CD8-positive, alpha-beta memory T cell (primary cell): ENCODE measurements at regions not wholly inside any gene's neighbourhood (a gene's known extent, or its start where the extent isn't known, plus 50 kb on each side); places are given as distances from the start of the nearest gene placed in this dataset.

Experiments
- CTCF ChIA-PET: fragments of 350-600 bp; sonication (Branson Sonifier 250); formaldehyde crosslinking; loops from one replicate; lab custom pipeline; 2021; ENCODE audit warnings: antibody characterized with exemption; lab: Charles Lee
- POLR2A ChIA-PET: fragments of 350-600 bp; sonication (Branson Sonifier 250); formaldehyde crosslinking; loops from one replicate; lab custom pipeline; 2021; ENCODE audit warnings: antibody characterized with exemption; lab: Charles Lee
- DNase-seq, 5 donors: peaks; one replicate each; pipeline versions ENCODE4 v3.0.0 to v3.0.0-alpha.2; 2020 to 2022; ENCODE audit warnings: mixed read lengths in 1 of 5
- H3K27ac ChIP-seq: one replicate; pipeline ENCODE4 v1.7.0; 2013; ENCODE audit warnings: low read depth, mild to moderate bottlenecking, low read length, moderate library complexity
- H3K27me3 ChIP-seq: 2 replicates; pipeline ENCODE4 v1.7.0; 2013; ENCODE audit warnings: low read length, mild to moderate bottlenecking; ENCODE audit not compliant: insufficient read depth, poor library complexity, severe bottlenecking
- H3K36me3 ChIP-seq: 2 replicates; pipeline ENCODE4 v1.7.0; 2013; ENCODE audit warnings: mild to moderate bottlenecking, low read length, moderate library complexity; ENCODE audit not compliant: insufficient read depth
- H3K4me1 ChIP-seq: 2 replicates; pipeline ENCODE4 v1.7.0; 2013; ENCODE audit warnings: mild to moderate bottlenecking, low read length, moderate library complexity; ENCODE audit not compliant: insufficient read depth
- H3K4me3 ChIP-seq: 2 replicates; pipeline ENCODE4 v1.7.0; 2013; ENCODE audit warnings: mild to moderate bottlenecking, low read length
- H3K9me3 ChIP-seq: 2 replicates; pipeline ENCODE4 v1.7.0; 2013; ENCODE audit warnings: mild to moderate bottlenecking, low read length
- H3K27ac Mint-ChIP-seq, 8 donors: one replicate each; pipeline ENCODE4 v1.8.0; 2020 to 2021; ENCODE audit warnings: mixed read lengths in 8 of 8, mild to moderate bottlenecking in 6 of 8, inconsistent platforms in 3 of 8, moderate library complexity in 3 of 8
- H3K27me3 Mint-ChIP-seq, 2 donors: one replicate each; pipeline ENCODE4 v1.8.0; 2020 to 2021; ENCODE audit warnings: mixed read lengths in 2 of 2, mild to moderate bottlenecking in 1 of 2, moderate library complexity in 1 of 2
- H3K36me3 Mint-ChIP-seq, 3 donors: one replicate each; pipeline ENCODE4 v1.8.0; 2020 to 2021; ENCODE audit warnings: mixed read lengths in 3 of 3, inconsistent platforms in 1 of 3, mild to moderate bottlenecking in 1 of 3
- H3K4me1 Mint-ChIP-seq, 3 donors: one replicate each; pipeline ENCODE4 v1.8.0; 2020 to 2021; ENCODE audit warnings: mixed read lengths in 3 of 3, inconsistent platforms in 1 of 3, mild to moderate bottlenecking in 1 of 3
- H3K4me3 Mint-ChIP-seq, 7 donors: one replicate each; pipeline ENCODE4 v1.8.0; 2020 to 2021; ENCODE audit warnings: mixed read lengths in 7 of 7, mild to moderate bottlenecking in 6 of 7, moderate library complexity in 4 of 7, inconsistent platforms in 2 of 7
- H3K9me3 Mint-ChIP-seq, 5 donors: one replicate each; pipeline ENCODE4 v1.8.0; 2020 to 2022; ENCODE audit warnings: mixed read lengths in 5 of 5, mild to moderate bottlenecking in 3 of 5, moderate library complexity in 2 of 5, inconsistent platforms in 1 of 5

GRCh38 chrX:26631385-26631784 lies 415.4 kb downstream of the MAGEB5 start:
- no peaks in the 10 kb centered on the region for H3K4me1 Mint-ChIP-seq
- Histone ChIP-seq H3K27me3 (no peaks in the 10 kb centered on the region), H3K36me3 (no peaks in the 10 kb centered on the region), H3K9me3 (no peaks in the 10 kb centered on the region), H3K4me1 (no peaks in the 10 kb centered on the region), H3K4me3 (no peak overlapping the region), H3K27ac (no peak overlapping the region)
- ChIA-PET CTCF (no interaction called here), POLR2A (no interaction called here)
- H3K27ac Mint-ChIP-seq: no peak overlapping the region
- no peaks in the 10 kb centered on the region for H3K36me3 Mint-ChIP-seq
- H3K9me3 Mint-ChIP-seq: peaks cover 0 to 3% (median 0%) of the 10 kb centered on the region in 5 donors
- H3K27me3 Mint-ChIP-seq: peaks cover 0 to 3% of the 10 kb centered on the region in 2 donors
- DNase-seq: no peak
- H3K4me3 Mint-ChIP-seq: no peak overlapping the region

- no peak for DNase-seq
- ChIA-PET POLR2A (no interaction called here), CTCF (no interaction called here)
- H3K27ac Mint-ChIP-seq: no peak overlapping the region
- Histone ChIP-seq H3K36me3 (no peaks in the 10 kb centered on the region), H3K4me1 (no peaks in the 10 kb centered on the region), H3K27ac (no peak overlapping the region), H3K9me3 (no peaks in the 10 kb centered on the region), H3K27me3 (no peaks in the 10 kb centered on the region), H3K4me3 (no peak overlapping the region)
- no peaks in the 10 kb centered on the region for H3K36me3 Mint-ChIP-seq
- peaks cover 0 to 2% of the 10 kb centered on the region in 2 donors for H3K27me3 Mint-ChIP-seq
- peaks cover 0 to 10% (median 2%) of the 10 kb centered on the region in 5 donors for H3K9me3 Mint-ChIP-seq
- no peaks in the 10 kb centered on the region for H3K4me1 Mint-ChIP-seq
- no peak overlapping the region for H3K4me3 Mint-ChIP-seq
These were observed 398.0 kb downstream of the MAGEB5 start for GRCh38 chrX:26613956-26614355.

- POLR2A ChIA-PET: no interaction called here
- H3K27ac ChIP-seq: no peak overlapping the region
- no peaks in the 10 kb centered on the region for H3K27me3 ChIP-seq
- H3K36me3 ChIP-seq: no peaks in the 10 kb centered on the region
- Mint-ChIP-seq H3K4me1 (no peaks in the 10 kb centered on the region), H3K27me3 (no peaks in the 10 kb centered on the region), H3K36me3 (no peaks in the 10 kb centered on the region), H3K27ac (no peak overlapping the region), H3K9me3 (peaks cover 0 to 4% (median 1%) of the 10 kb centered on the region in 5 donors), H3K4me3 (no peak overlapping the region)
- H3K4me1 ChIP-seq: no peaks in the 10 kb centered on the region
- CTCF ChIA-PET: no interaction called here
- no peak for DNase-seq
- no peaks in the 10 kb centered on the region for H3K9me3 ChIP-seq
- no peak overlapping the region for H3K4me3 ChIP-seq
These were observed 391.0 kb downstream of the MAGEB5 start for GRCh38 chrX:26606971-26607370.

- H3K4me1 ChIP-seq: no peaks in the 10 kb centered on the region
- H3K36me3 Mint-ChIP-seq: no peaks in the 10 kb centered on the region
- H3K36me3 ChIP-seq: no peaks in the 10 kb centered on the region
- no peak overlapping the region for H3K4me3 Mint-ChIP-seq
- H3K4me3 ChIP-seq: no peak overlapping the region
- no peaks in the 10 kb centered on the region for H3K27me3 Mint-ChIP-seq
- peaks cover 0 to 5% (median 1%) of the 10 kb centered on the region in 5 donors for H3K9me3 Mint-ChIP-seq
- no peak for DNase-seq
- H3K27ac ChIP-seq: no peak overlapping the region
- ChIA-PET POLR2A (no interaction called here), CTCF (no interaction called here)
- H3K9me3 ChIP-seq: no peaks in the 10 kb centered on the region
- no peaks in the 10 kb centered on the region for H3K4me1 Mint-ChIP-seq
- no peaks in the 10 kb centered on the region for H3K27me3 ChIP-seq
- H3K27ac Mint-ChIP-seq: no peak overlapping the region
These were observed 382.0 kb downstream of the MAGEB5 start for GRCh38 chrX:26597981-26598380.

- no peak overlapping the region for H3K27ac Mint-ChIP-seq
- H3K27me3 ChIP-seq: no peaks in the 10 kb centered on the region
- POLR2A ChIA-PET: no interaction called here
- CTCF ChIA-PET: no interaction called here
- H3K36me3 Mint-ChIP-seq: no peaks in the 10 kb centered on the region
- no peak for DNase-seq
- no peaks in the 10 kb centered on the region for H3K27me3 Mint-ChIP-seq
- H3K4me3 Mint-ChIP-seq: no peak overlapping the region
- H3K36me3 ChIP-seq: no peaks in the 10 kb centered on the region
- no peaks in the 10 kb centered on the region for H3K4me1 ChIP-seq
- H3K9me3 Mint-ChIP-seq: peaks cover 0 to 4% (median 2%) of the 10 kb centered on the region in 5 donors
- H3K4me3 ChIP-seq: no peak overlapping the region
- H3K9me3 ChIP-seq: no peaks in the 10 kb centered on the region
- no peak overlapping the region for H3K27ac ChIP-seq
- H3K4me1 Mint-ChIP-seq: no peaks in the 10 kb centered on the region
These were observed 374.9 kb downstream of the MAGEB5 start for GRCh38 chrX:26590849-26591248.

- DNase-seq: no peak
- Histone ChIP-seq H3K27me3 (no peaks in the 10 kb centered on the region), H3K9me3 (no peaks in the 10 kb centered on the region), H3K27ac (no peak overlapping the region), H3K36me3 (no peaks in the 10 kb centered on the region), H3K4me3 (no peak overlapping the region), H3K4me1 (no peaks in the 10 kb centered on the region)
- H3K27ac Mint-ChIP-seq: no peak overlapping the region
- H3K4me3 Mint-ChIP-seq: no peak overlapping the region
- H3K27me3 Mint-ChIP-seq: no peaks in the 10 kb centered on the region
- ChIA-PET CTCF (no interaction called here), POLR2A (no interaction called here)
- H3K36me3 Mint-ChIP-seq: no peaks in the 10 kb centered on the region
- peaks cover 0 to 8% (median 2%) of the 10 kb centered on the region in 5 donors for H3K9me3 Mint-ChIP-seq
- no peaks in the 10 kb centered on the region for H3K4me1 Mint-ChIP-seq
These were observed 370.6 kb downstream of the MAGEB5 start for GRCh38 chrX:26586570-26586969.

- Mint-ChIP-seq H3K36me3 (no peaks in the 10 kb centered on the region), H3K4me3 (no peak overlapping the region), H3K27ac (no peak overlapping the region), H3K4me1 (no peaks in the 10 kb centered on the region), H3K27me3 (no peaks in the 10 kb centered on the region), H3K9me3 (peaks cover 0 to 7% (median 2%) of the 10 kb centered on the region in 5 donors)
- ChIA-PET POLR2A (no interaction called here), CTCF (no interaction called here)
- no peaks in the 10 kb centered on the region for H3K4me1 ChIP-seq
- no peak overlapping the region for H3K4me3 ChIP-seq
- H3K27ac ChIP-seq: no peak overlapping the region
- H3K9me3 ChIP-seq: no peaks in the 10 kb centered on the region
- no peaks in the 10 kb centered on the region for H3K36me3 ChIP-seq
- no peaks in the 10 kb centered on the region for H3K27me3 ChIP-seq
- no peak for DNase-seq
These were observed 365.1 kb downstream of the MAGEB5 start for GRCh38 chrX:26581091-26581490.

GRCh38 chrX:26580021-26580420 lies 364.1 kb downstream of the MAGEB5 start:
- Histone ChIP-seq H3K4me1 (no peaks in the 10 kb centered on the region), H3K36me3 (no peaks in the 10 kb centered on the region), H3K4me3 (no peak overlapping the region), H3K27me3 (no peaks in the 10 kb centered on the region), H3K27ac (no peak overlapping the region), H3K9me3 (no peaks in the 10 kb centered on the region)
- Mint-ChIP-seq H3K9me3 (peaks cover 0 to 7% (median 2%) of the 10 kb centered on the region in 5 donors), H3K27ac (no peak overlapping the region), H3K4me3 (no peak overlapping the region), H3K36me3 (no peaks in the 10 kb centered on the region), H3K27me3 (no peaks in the 10 kb centered on the region), H3K4me1 (no peaks in the 10 kb centered on the region)
- POLR2A ChIA-PET: no interaction called here
- no peak for DNase-seq
- CTCF ChIA-PET: no interaction called here

GRCh38 chrX:26574234-26574633 lies 358.3 kb downstream of the MAGEB5 start:
- Mint-ChIP-seq H3K27me3 (peaks cover 0 to 1% of the 10 kb centered on the region in 2 donors), H3K9me3 (peaks cover 0 to 7% (median 2%) of the 10 kb centered on the region in 5 donors), H3K4me1 (no peaks in the 10 kb centered on the region), H3K36me3 (no peaks in the 10 kb centered on the region), H3K27ac (no peak overlapping the region), H3K4me3 (no peak overlapping the region)
- H3K36me3 ChIP-seq: no peaks in the 10 kb centered on the region
- H3K4me3 ChIP-seq: no peak overlapping the region
- ChIA-PET POLR2A (no interaction called here), CTCF (no interaction called here)
- no peak for DNase-seq
- H3K27ac ChIP-seq: no peak overlapping the region
- H3K4me1 ChIP-seq: no peaks in the 10 kb centered on the region
- H3K27me3 ChIP-seq: no peaks in the 10 kb centered on the region
- H3K9me3 ChIP-seq: no peaks in the 10 kb centered on the region
